GM13977 (cell line): ENCODE measurements at regions not wholly inside any gene's neighbourhood (a gene's known extent, or its start where the extent isn't known, plus 50 kb on each side); places are given as distances from the start of the nearest gene placed in this dataset.

Experiments used
- DNase-seq: peaks from one replicate; pipeline ENCODE4 v3.0.0; 2012; ENCODE audit warnings: low spot score
- in situ Hi-C: fragments of 300-500 bp; cut with MboI; formaldehyde crosslinking; loops from one replicate; pipeline ENCODE4 v1.12.0; 2022; ENCODE audit warnings: low sequenced_read_pairs, low pct_unique_long_range_greater_than_20kb, mixed read lengths, inconsistent platforms; ENCODE audit not compliant: unreplicated experiment
- TF ChIP-seq, protein P1 (sequence below): IDR thresholded peaks from 2 replicates; pipeline ENCODE4 v1.5.1; 2012; ENCODE audit warnings: mild to moderate bottlenecking, control low read depth; ENCODE audit not compliant: insufficient read depth; ENCODE audit errors: extremely low read depth, missing control alignments

DNA sequence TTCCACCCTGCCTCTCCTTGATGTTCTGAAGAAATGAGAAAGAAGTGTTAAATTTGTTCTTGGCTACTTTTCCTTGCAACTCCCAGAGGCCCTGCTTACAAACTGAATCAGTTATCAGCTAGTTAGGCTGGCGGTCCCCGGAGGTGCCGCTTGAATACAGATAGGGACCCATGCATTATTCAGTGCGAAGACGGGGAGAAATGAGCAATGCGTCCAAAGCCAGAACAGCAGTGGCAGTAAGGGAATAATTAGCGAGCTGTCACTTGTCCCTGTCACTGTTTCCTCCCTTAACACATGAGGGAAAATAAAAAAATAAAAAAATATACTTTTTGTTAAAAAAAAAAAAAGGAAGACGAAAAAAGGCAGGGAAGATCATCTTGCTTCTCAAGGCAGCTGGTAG lies 528.1 kb downstream of the MN1 start:
- in situ Hi-C loops, result no loop called here
- no peak for DNase-seq
- TF ChIP-seq, protein P1, sequence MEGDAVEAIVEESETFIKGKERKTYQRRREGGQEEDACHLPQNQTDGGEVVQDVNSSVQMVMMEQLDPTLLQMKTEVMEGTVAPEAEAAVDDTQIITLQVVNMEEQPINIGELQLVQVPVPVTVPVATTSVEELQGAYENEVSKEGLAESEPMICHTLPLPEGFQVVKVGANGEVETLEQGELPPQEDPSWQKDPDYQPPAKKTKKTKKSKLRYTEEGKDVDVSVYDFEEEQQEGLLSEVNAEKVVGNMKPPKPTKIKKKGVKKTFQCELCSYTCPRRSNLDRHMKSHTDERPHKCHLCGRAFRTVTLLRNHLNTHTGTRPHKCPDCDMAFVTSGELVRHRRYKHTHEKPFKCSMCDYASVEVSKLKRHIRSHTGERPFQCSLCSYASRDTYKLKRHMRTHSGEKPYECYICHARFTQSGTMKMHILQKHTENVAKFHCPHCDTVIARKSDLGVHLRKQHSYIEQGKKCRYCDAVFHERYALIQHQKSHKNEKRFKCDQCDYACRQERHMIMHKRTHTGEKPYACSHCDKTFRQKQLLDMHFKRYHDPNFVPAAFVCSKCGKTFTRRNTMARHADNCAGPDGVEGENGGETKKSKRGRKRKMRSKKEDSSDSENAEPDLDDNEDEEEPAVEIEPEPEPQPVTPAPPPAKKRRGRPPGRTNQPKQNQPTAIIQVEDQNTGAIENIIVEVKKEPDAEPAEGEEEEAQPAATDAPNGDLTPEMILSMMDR, result no peak

DNA sequence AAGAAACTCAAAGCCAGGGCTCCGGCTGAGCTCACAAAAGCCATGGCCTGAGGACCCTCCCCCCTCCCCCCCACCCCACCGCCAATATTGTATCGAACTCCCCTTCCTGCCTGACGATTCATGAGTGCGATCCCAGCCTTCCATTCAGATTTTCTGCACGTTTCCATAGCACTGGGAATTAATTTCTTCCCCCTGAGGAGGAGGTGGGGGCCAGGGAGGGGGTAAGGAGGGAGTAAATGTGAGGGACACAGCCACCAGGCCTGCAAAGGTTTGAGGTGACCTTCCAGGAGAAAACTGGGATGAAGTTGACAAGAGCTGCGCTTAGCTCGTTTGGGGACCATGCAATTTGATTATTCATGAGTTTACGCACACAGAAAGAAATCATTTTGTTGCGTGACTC lies 527.7 kb downstream of the MN1 start:
- in situ Hi-C loops, result no loop called here
- TF ChIP-seq, protein P1, result no peak
- no peak for DNase-seq

DNA sequence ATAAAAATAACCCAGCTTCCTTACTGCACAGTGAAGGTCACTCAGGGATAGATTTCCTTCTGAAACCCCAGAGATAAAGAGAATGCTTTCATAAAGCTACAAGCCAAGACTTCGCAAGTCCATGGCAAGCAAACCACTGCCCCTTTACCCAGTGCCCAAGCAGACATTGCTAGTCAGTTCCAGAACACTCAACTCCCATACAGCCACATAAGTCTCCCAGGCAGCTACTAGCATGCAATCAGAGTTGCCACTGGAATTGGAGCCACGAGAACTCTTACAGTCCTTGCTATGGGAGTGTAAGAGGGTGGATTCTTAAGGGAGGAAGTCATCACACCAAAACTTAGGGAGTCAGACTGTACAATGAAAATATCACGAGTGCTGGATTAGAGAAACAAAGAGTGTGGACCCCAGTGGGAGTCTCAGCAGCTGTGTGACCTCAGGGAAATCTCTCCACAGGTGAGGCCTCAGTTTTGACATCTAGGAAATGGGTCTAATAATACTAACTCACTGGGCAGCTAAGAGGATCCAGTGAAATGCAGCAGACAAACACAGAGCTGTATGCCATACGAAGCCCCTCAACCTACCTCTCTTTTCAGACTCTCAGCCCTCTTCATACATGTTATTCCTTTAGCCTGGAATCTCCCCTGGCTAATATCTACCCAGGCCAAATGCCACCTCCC lies 526.6 kb downstream of the MN1 start:
- in situ Hi-C loops, result no loop called here
- DNase-seq, result no peak

DNA sequence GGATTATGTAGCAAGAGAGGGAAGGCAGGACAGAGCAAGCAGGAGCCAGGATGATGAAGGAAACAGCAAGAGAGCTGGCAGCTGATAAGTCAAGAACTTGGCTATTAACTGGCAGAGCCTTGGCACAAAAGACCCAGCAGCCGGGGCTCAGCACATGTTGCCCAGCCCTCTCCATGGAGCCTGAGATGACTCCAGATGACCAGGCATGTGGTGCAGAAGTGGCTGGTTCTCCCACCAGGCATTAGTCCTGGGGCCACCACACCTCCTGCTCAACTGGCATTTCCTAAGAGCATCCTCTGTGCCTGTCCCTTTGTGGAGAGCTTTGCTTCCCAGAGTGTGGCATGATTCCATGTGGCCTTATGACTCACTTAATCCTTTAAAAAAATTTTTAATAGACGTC lies 522.6 kb downstream of the MN1 start:
- TF ChIP-seq, protein P1, result no peak
- no peak for DNase-seq
- in situ Hi-C loops, result no loop called here

More for the DNA sequence above, 526.6 kb downstream of the MN1 start:
- TF ChIP-seq, protein P1, result no peak

DNA sequence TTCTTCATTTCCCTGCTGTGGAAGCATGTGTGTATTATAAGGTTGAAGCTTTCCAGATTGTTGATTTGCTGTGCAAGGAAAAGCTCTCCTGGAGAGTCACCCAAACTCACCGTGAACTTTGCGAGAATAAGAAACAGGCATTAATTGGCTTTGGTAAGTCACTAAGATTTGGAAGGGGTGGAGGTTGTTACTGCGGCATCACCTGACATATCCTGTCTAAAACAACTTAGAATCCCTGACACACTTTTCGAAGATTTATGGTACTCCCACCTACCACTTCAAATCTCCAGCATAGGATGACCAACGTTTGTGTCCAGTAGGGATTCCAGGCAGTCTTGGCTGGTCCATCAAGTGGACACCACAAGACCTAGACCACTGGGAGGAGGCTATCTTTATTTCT lies 518.3 kb downstream of the MN1 start:
- TF ChIP-seq, protein P1, result no peak
- in situ Hi-C loops, result no loop called here
- no peak for DNase-seq

DNA sequence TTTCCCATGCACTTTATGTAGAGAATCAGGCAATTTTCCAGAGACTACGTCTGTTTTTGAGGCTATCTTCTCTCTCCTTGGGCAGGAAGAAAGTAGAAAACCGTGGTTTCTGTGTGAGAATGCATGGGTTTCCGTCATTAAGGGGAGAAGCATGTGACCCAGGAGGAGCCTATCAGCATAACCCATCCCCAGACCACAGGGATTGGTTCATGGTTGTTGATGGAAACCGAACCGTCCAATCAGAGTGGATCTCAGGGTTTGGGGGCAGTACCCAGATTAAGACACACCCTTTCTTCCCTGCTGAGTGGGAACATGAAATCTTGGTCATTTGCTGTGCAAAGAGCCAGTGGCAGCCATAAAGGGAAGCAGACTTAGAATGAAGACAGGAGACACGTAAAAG lies 517.8 kb downstream of the MN1 start:
- no peak for DNase-seq
- in situ Hi-C loops, result no loop called here
- TF ChIP-seq, protein P1, result no peak
